Spleen (tissue), 11 donors: ENCODE measurements at regions not wholly inside any gene's neighbourhood (a gene's known extent, or its start where the extent isn't known, plus 50 kb on each side); places are given as distances from the start of the nearest gene placed in this dataset.
"Not testable (repeated sequence)": the region's sequence is repeated elsewhere in the genome, so short reads cannot be mapped to it uniquely, and the experiment has no call there.

Experiments used
- DNase-seq: peaks from one replicate; pipeline ENCODE4 v3.0.0-alpha.2; 2020
- H3K27ac ChIP-seq, 8 donors: fragments of 200-600 bp; sonication (generic) in 7 of 8; 1 replicate in 4 of 8; 2 replicates in 4 of 8; pipeline versions ENCODE4 v1.5.0 to v1.8.0; 2016 to 2021; ENCODE audit warnings: inconsistent platforms in 4 of 8, mild to moderate bottlenecking in 4 of 8, moderate library complexity in 1 of 8
- H3K27me3 ChIP-seq, 7 donors: fragments of 200-600 bp; sonication (generic) in 6 of 7; replicated peaks in 1 of 7; 1 replicate in 4 of 7; 2 replicates in 3 of 7; pipeline versions ENCODE4 v1.5.0 to v1.8.0; 2016 to 2021; ENCODE audit warnings: inconsistent platforms in 3 of 7, mild to moderate bottlenecking in 1 of 7
- H3K36me3 ChIP-seq, 6 donors: fragments of 200-600 bp; sonication (generic) in 5 of 6; 1 replicate in 4 of 6; 2 replicates in 2 of 6; pipeline versions ENCODE4 v1.5.0 to v1.8.0; 2016 to 2021; ENCODE audit warnings: inconsistent platforms in 2 of 6
- H3K4me1 ChIP-seq, 6 donors: fragments of 200-600 bp; sonication (generic) in 5 of 6; 1 replicate in 3 of 6; 2 replicates in 3 of 6; pipeline versions ENCODE4 v1.5.0 to v1.8.0; 2016 to 2021; ENCODE audit warnings: inconsistent platforms in 3 of 6
- H3K4me3 ChIP-seq, 8 donors: fragments of 200-600 bp; sonication (generic) in 7 of 8; 1 replicate in 4 of 8; 2 replicates in 4 of 8; pipeline versions ENCODE4 v1.5.0 to v1.8.0; 2016 to 2021; ENCODE audit warnings: inconsistent platforms in 4 of 8, mild to moderate bottlenecking in 4 of 8, moderate library complexity in 2 of 8
- H3K9me3 ChIP-seq, 8 donors: fragments of 200-600 bp; sonication (generic) in 7 of 8; 1 replicate in 4 of 8; 2 replicates in 4 of 8; pipeline versions ENCODE4 v1.5.0 to v1.8.0; 2016 to 2021; ENCODE audit warnings: inconsistent platforms in 4 of 8
- POLR2A ChIP-seq, 3 donors: fragments of 450-650 bp; IDR thresholded peaks; one replicate each; pipeline ENCODE4 v1.5.1; 2017; ENCODE audit warnings: antibody characterized with exemption in 3 of 3, mild to moderate bottlenecking in 1 of 3
- POLR2AphosphoS5 ChIP-seq, 3 donors: sonication (generic); formaldehyde crosslinking; IDR thresholded peaks; one replicate each; pipeline ENCODE4 v1.5.1; 2017; ENCODE audit warnings: antibody characterized with exemption in 3 of 3
- WGBS, 5 donors: extraction: QIAGEN DNeasy Blood & Tissue Kit in 3 of 5; methylation state at CpG; one replicate each; pipeline versions ENCODE4 v1.1.5 to v1.1.7; 2013 to 2018; 5-methylcytosine and 5-hydroxymethylcytosine counted together
- intact Hi-C: fragments of 100-400 bp; cut with DNase I; formaldehyde crosslinking; loops from one replicate; pipeline ENCODE4 v1.15.0; 2023; ENCODE audit warnings: low total_unique reads
- TF ChIP-seq, protein P1 (sequence below), 11 experiments: fragments of 200-600 bp in 7 of 11; fragments of 450-650 bp in 4 of 11; sonication (generic) in 4 of 11; IDR thresholded peaks in 8 of 11; conservative IDR thresholded peaks in 3 of 11; 1 replicate in 7 of 11; 2 replicates in 4 of 11; pipeline versions ENCODE4 v1.4.0 to v1.8.0; 2016 to 2021; ENCODE audit warnings: antibody characterized with exemption in 11 of 11, inconsistent platforms in 4 of 11, mild to moderate bottlenecking in 1 of 11
- donor health status: healthy with polysubstance abuse.
- donor health status: DM: no; HTN: no; CAD: no; lungs with moderate emphysema.
- donor health status: DM: no; HTN: no; CAD: no.
- donor health status: Bipolar disorder and iron deficiency.
- donor health status: healthy.
- donor health status: DM: no; HTN: no; CAD: no.
- donor health status: DM: yes; HTN: yes; CAD: no.

DNA sequence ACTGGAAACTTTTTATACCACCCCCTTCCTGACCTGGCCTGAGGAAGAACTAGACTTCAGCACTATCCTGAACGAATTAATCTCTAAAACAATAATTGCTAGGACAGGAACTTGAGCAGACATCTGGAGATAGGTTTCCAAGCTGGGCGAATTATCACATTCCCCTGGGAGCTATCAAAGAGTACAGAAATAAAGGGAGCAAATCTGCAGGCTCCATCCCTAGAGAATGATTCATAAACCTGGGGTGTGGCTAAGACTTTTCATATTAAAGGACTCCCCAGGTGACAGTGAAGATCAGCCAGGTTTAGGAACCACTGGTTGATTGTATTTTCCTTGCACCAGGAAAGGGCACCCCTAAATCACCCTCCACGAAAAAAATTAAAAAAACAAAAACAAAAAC is 105.6 kb upstream of the NOL4 start:
- no peaks in the 10 kb centered on the region for H3K27me3 ChIP-seq
- DNase-seq = no peak
- intact Hi-C loops = no loop called here
- WGBS, 5 donors = 49 to 65% (median 57%) methylated on average over 3 of the region's 3 CpGs
- H3K9me3 ChIP-seq = peaks cover 0 to 17% (median 0%) of the 10 kb centered on the region in 8 donors
- no peaks in the 10 kb centered on the region for H3K4me1 ChIP-seq
- TF ChIP-seq POLR2A (IDR thresholded peaks at IDR 0.05) (no peak), POLR2AphosphoS5 (IDR thresholded peaks at IDR 0.05) (no peak)
- TF ChIP-seq, protein P1, sequence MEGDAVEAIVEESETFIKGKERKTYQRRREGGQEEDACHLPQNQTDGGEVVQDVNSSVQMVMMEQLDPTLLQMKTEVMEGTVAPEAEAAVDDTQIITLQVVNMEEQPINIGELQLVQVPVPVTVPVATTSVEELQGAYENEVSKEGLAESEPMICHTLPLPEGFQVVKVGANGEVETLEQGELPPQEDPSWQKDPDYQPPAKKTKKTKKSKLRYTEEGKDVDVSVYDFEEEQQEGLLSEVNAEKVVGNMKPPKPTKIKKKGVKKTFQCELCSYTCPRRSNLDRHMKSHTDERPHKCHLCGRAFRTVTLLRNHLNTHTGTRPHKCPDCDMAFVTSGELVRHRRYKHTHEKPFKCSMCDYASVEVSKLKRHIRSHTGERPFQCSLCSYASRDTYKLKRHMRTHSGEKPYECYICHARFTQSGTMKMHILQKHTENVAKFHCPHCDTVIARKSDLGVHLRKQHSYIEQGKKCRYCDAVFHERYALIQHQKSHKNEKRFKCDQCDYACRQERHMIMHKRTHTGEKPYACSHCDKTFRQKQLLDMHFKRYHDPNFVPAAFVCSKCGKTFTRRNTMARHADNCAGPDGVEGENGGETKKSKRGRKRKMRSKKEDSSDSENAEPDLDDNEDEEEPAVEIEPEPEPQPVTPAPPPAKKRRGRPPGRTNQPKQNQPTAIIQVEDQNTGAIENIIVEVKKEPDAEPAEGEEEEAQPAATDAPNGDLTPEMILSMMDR (IDR thresholded peaks at IDR 0.05 in 8 of 11, conservative IDR thresholded peaks at IDR 0.05 in 3 of 11) = no peak
- no peak overlapping the region for H3K27ac ChIP-seq
- no peak overlapping the region for H3K4me3 ChIP-seq
- H3K36me3 ChIP-seq = no peaks in the 10 kb centered on the region

DNA sequence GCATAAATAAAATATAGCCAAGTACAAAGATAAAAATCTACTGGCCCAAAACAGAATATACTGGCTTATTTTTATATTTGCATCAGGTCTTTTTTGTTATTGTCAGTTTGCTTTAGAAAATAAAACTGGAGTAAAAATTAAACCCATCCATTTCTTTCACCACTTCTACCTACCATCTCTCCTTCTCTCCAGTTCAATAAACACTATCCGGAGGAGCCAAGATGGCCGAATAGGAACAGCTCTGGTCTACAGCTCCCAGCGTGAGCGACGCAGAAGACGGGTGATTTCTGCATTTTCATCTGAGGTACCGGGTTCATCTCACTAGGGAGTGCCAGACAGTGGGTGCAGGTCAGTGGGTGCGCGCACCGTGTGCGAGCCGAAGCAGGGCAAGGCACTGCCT is 106.2 kb upstream of the NOL4 start:
- H3K4me1 ChIP-seq, DNase-seq, H3K36me3 ChIP-seq, H3K4me3 ChIP-seq, H3K27me3 ChIP-seq, intact Hi-C loops, H3K27ac ChIP-seq: not testable (repeated sequence)
- 92 to 96% (median 94%) methylated on average over 11 to 12 of the region's 12 CpGs for WGBS, 5 donors
- peaks cover 0 to 15% (median 0%) of the 10 kb centered on the region in 8 donors for H3K9me3 ChIP-seq

DNA sequence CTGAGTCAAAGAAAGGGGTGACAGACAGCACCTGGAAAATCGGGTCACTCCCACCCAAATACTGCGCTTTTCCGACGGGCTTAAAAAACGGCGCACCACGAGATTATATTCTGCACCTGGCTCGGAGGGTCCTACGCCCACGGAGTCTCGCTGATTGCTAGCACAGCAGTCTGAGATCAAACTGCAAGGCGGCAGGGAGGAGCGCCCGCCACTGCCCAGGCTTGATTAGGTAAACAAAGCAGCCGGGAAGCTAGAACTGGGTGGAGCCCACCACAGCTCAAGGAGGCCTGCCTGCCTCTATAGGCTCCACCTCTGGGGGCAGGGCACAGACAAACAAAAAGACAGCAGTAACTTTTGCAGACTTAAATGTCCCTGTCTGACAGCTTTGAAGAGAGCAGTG is 106.6 kb upstream of the NOL4 start:
- DNase-seq, H3K4me1 ChIP-seq, H3K27ac ChIP-seq, H3K36me3 ChIP-seq, intact Hi-C loops, H3K4me3 ChIP-seq, H3K27me3 ChIP-seq: not testable (repeated sequence)
- peaks cover 0 to 12% (median 0%) of the 10 kb centered on the region in 8 donors for H3K9me3 ChIP-seq
- WGBS, 5 donors = 76 to 86% (median 86%) methylated on average over 14 to 15 of the region's 15 CpGs

DNA sequence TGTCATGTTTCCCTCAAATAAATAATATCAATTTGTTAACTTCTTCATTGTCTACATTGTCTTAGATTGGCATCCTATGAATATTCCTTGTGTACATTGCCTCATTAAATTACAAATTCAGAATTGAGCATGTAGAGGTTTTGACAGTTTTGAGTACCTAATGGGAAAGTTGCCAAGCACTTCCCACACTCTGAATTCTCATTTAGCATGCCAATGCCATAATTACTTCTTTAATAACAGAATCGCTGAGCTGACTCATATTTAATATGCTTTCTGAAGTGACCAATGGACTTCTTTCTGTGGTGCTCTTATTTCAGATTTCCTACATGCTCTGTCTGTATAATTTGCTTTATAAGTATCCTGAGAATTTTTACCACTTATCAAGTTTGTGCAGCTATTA is 114.4 kb upstream of the NOL4 start:
- Histone ChIP-seq H3K27me3 (no peaks in the 10 kb centered on the region), H3K9me3 (no peaks in the 10 kb centered on the region), H3K4me1 (no peaks in the 10 kb centered on the region), H3K4me3 (no peak overlapping the region), H3K36me3 (no peaks in the 10 kb centered on the region), H3K27ac (no peak overlapping the region)
- DNase-seq = no peak
- intact Hi-C loops = no loop called here
- TF ChIP-seq POLR2AphosphoS5 (IDR thresholded peaks at IDR 0.05) (no peak), POLR2A (IDR thresholded peaks at IDR 0.05) (no peak)
- TF ChIP-seq, protein P1 (IDR thresholded peaks at IDR 0.05 in 8 of 11, conservative IDR thresholded peaks at IDR 0.05 in 3 of 11) = no peak
- WGBS, 5 donors = 76 to 92% (median 84%) methylated on average over 1 of the region's 1 CpG

DNA sequence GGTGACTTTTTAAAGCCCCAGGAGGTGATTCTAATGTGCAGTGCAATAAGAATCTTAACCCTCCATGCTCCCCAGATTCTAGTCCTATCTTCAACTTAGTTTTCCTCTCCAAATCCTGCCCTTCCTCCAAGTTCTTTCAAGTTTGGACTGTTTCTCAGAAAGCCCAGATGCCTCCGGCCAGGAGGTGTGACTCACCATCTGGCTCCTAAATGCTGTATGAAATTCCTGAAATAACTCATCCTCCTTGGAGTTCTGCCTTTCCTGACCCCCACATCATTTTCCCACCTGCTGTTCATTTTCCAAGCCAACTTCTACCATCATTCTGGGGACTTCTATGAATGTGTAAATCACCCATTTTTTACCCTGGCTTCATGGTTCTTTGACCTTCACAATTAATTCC is 118.2 kb upstream of the NOL4 start:
- Histone ChIP-seq H3K4me3 (no peak overlapping the region), H3K27me3 (no peaks in the 10 kb centered on the region), H3K9me3 (no peaks in the 10 kb centered on the region), H3K4me1 (no peaks in the 10 kb centered on the region), H3K27ac (no peak overlapping the region), H3K36me3 (no peaks in the 10 kb centered on the region)
- no peak for TF ChIP-seq POLR2A (IDR thresholded peaks at IDR 0.05)
- TF ChIP-seq, protein P1 (IDR thresholded peaks at IDR 0.05 in 8 of 11, conservative IDR thresholded peaks at IDR 0.05 in 3 of 11) = no peak
- no peak for DNase-seq
- intact Hi-C loops = loop anchor here (10.0 kb wide), 1 partner anchor 62 kb away; no protein-coding TSS in a partner anchor
- 63 to 90% (median 79%) methylated on average over 1 of the region's 1 CpG for WGBS, 5 donors
